Upper lobe of left lung (tissue), 6 donors: ENCODE measurements at regions not wholly inside any gene's neighbourhood (a gene's known extent, or its start where the extent isn't known, plus 50 kb on each side); places are given as distances from the start of the nearest gene placed in this dataset.

Experiments
- ATAC-seq, 2 donors: fragments of 200-7000 bp; cut with Tn5 transposase; one replicate each; pipeline ENCODE4 v1.9.1; 2022; ENCODE audit warnings: mild to moderate bottlenecking in 2 of 2, moderate library complexity in 2 of 2; ENCODE audit not compliant: low FRiP score in 2 of 2
- DNase-seq, 2 donors: peaks; one replicate each; pipeline ENCODE4 v3.0.0-alpha.2; 2019 to 2020
- H3K27ac ChIP-seq, 4 donors: fragments of 200-600 bp; sonication (generic); one replicate each; pipeline ENCODE4 v1.5.1; 2016 to 2019
- H3K27me3 ChIP-seq, 4 donors: fragments of 200-600 bp; sonication (generic); one replicate each; pipeline ENCODE4 v1.5.1; 2017 to 2019
- H3K36me3 ChIP-seq, 4 donors: fragments of 200-600 bp; sonication (generic); one replicate each; pipeline ENCODE4 v1.5.1; 2016 to 2019
- H3K4me1 ChIP-seq, 4 donors: fragments of 200-600 bp; sonication (generic); one replicate each; pipeline ENCODE4 v1.5.1; 2018 to 2019
- H3K4me3 ChIP-seq, 4 donors: fragments of 200-600 bp; sonication (generic); one replicate each; pipeline ENCODE4 v1.5.1; 2017 to 2019; ENCODE audit warnings: mild to moderate bottlenecking in 2 of 4, moderate library complexity in 1 of 4
- H3K9me3 ChIP-seq, 4 donors: fragments of 200-600 bp; sonication (generic); one replicate each; pipeline ENCODE4 v1.5.1; 2018 to 2019
- CTCF ChIP-seq, 6 experiments: fragments of 450-650 bp in 4 of 6; fragments of 200-600 bp in 2 of 6; sonication (generic) in 2 of 6; IDR thresholded peaks; one replicate each; pipeline ENCODE4 v1.5.1; 2016 to 2019; ENCODE audit warnings: antibody characterized with exemption in 6 of 6
- EP300 ChIP-seq, 4 donors: sonication (generic); formaldehyde crosslinking; IDR thresholded peaks; one replicate each; pipeline ENCODE4 v1.5.1; 2017; ENCODE audit warnings: antibody characterized with exemption in 4 of 4, control low read depth in 2 of 4
- POLR2A ChIP-seq, 4 donors: fragments of 450-650 bp; IDR thresholded peaks; one replicate each; pipeline ENCODE4 v1.5.1; 2016 to 2017; ENCODE audit warnings: antibody characterized with exemption in 4 of 4, mild to moderate bottlenecking in 2 of 4
- POLR2AphosphoS5 ChIP-seq, 2 donors: sonication (generic); formaldehyde crosslinking; IDR thresholded peaks; one replicate each; pipeline ENCODE4 v1.5.1; 2017; ENCODE audit warnings: antibody characterized with exemption in 2 of 2
- WGBS, 2 donors: methylation state at CpG; one replicate each; pipeline ENCODE4 v1.1.5; 2017 to 2018; 5-methylcytosine and 5-hydroxymethylcytosine counted together
- donor health status: DM: no; HTN: no; CAD: no; lungs with moderate emphysema.
- donor health status: DM: no; HTN: yes; CAD: no; lungs with severe emphysema.

- no peak overlapping the region for H3K4me3 ChIP-seq
- no peaks in the 10 kb centered on the region for H3K36me3 ChIP-seq
- no peak for TF ChIP-seq CTCF (IDR thresholded peaks at IDR 0.05)
- no peak for TF ChIP-seq POLR2A (IDR thresholded peaks at IDR 0.05)
- no peak for TF ChIP-seq POLR2AphosphoS5 (IDR thresholded peaks at IDR 0.05)
- TF ChIP-seq EP300 (IDR thresholded peaks at IDR 0.05), result no peak
- DNase-seq (no peak), ATAC-seq (peak in 1 of 2 donors; percentile 41)
- no peaks in the 10 kb centered on the region for H3K9me3 ChIP-seq
- H3K27me3 ChIP-seq, result no peaks in the 10 kb centered on the region
- no peak overlapping the region for H3K27ac ChIP-seq
- no peaks in the 10 kb centered on the region for H3K4me1 ChIP-seq
These were observed 866.3 kb upstream of the KLHL29 start for GRCh38 chr2:22518641-22519040.

- Histone ChIP-seq H3K27ac (no peak overlapping the region), H3K36me3 (no peaks in the 10 kb centered on the region), H3K27me3 (no peaks in the 10 kb centered on the region), H3K9me3 (no peaks in the 10 kb centered on the region), H3K4me3 (no peak overlapping the region), H3K4me1 (no peaks in the 10 kb centered on the region)
- DNase-seq (no peak), ATAC-seq (peak in 1 of 2 donors; percentile 71)
- 76 to 87% methylated on average over 8 of the region's 8 CpGs for WGBS, 2 donors
- TF ChIP-seq POLR2AphosphoS5 (IDR thresholded peaks at IDR 0.05) (no peak), CTCF (IDR thresholded peaks at IDR 0.05) (no peak), EP300 (IDR thresholded peaks at IDR 0.05) (no peak), POLR2A (IDR thresholded peaks at IDR 0.05) (no peak)
These were observed 864.4 kb upstream of the KLHL29 start for GRCh38 chr2:22520369-22521288.

- Histone ChIP-seq H3K9me3 (no peaks in the 10 kb centered on the region), H3K36me3 (no peaks in the 10 kb centered on the region), H3K27ac (no peak overlapping the region), H3K27me3 (no peaks in the 10 kb centered on the region), H3K4me3 (no peak overlapping the region), H3K4me1 (no peaks in the 10 kb centered on the region)
- no peak for ATAC-seq
- TF ChIP-seq POLR2AphosphoS5 (IDR thresholded peaks at IDR 0.05) (no peak), CTCF (IDR thresholded peaks at IDR 0.05) (no peak), EP300 (IDR thresholded peaks at IDR 0.05) (no peak), POLR2A (IDR thresholded peaks at IDR 0.05) (no peak)
- DNase-seq, result no peak
These were observed 863.4 kb upstream of the KLHL29 start for GRCh38 chr2:22521620-22522019.

GRCh38 chr2:22525681-22526080, 859.3 kb upstream of the KLHL29 start:
- DNase-seq, result no peak
- Histone ChIP-seq H3K9me3 (no peaks in the 10 kb centered on the region), H3K27ac (no peak overlapping the region)

More at GRCh38 chr2:22525681-22526080, 859.3 kb upstream of the KLHL29 start:
- Histone ChIP-seq H3K27me3 (no peaks in the 10 kb centered on the region), H3K4me3 (no peak overlapping the region), H3K36me3 (no peaks in the 10 kb centered on the region), H3K4me1 (no peaks in the 10 kb centered on the region)
- ATAC-seq, result no peak
- TF ChIP-seq POLR2A (IDR thresholded peaks at IDR 0.05) (no peak), EP300 (IDR thresholded peaks at IDR 0.05) (no peak), POLR2AphosphoS5 (IDR thresholded peaks at IDR 0.05) (no peak), CTCF (IDR thresholded peaks at IDR 0.05) (no peak)
